ENCODE measurements at regions not wholly inside any gene's neighbourhood (a gene's known extent, or its start where the extent isn't known, plus 50 kb on each side); places are given as distances from the start of the nearest gene placed in this dataset.

GRCh38 chr4:63919636-63920365 is 489.4 kb downstream of the TECRL start:
- in situ Hi-C loops (cut with HindIII; ENCODE audit: low sequenced_read_pairs) = no loop called here
- no peak for DNase-seq (ENCODE audit: low read depth)
- TF ChIP-seq CTCF (IDR thresholded peaks at IDR 0.05; ENCODE audit: low read depth, low read length, missing control alignments) = no peak
- no peak overlapping the region for H3K4me3 ChIP-seq (ENCODE audit: low read depth, low read length)

- in situ Hi-C loops (cut with HindIII; ENCODE audit: low sequenced_read_pairs) = no loop called here
Observed at GRCh38 chr4:63906660-63907183, 502.5 kb downstream of the TECRL start.

GRCh38 chr4:63904201-63904600 is 505.0 kb downstream of the TECRL start:
- in situ Hi-C loops (cut with HindIII; ENCODE audit: low sequenced_read_pairs) = no loop called here
- DNase-seq (ENCODE audit: low read depth) = no peak
- TF ChIP-seq CTCF (IDR thresholded peaks at IDR 0.05; ENCODE audit: low read depth, low read length, missing control alignments) = no peak

More at GRCh38 chr4:63906660-63907183, 502.5 kb downstream of the TECRL start:
- no peak for TF ChIP-seq CTCF (IDR thresholded peaks at IDR 0.05; ENCODE audit: low read depth, low read length, missing control alignments)
- H3K4me3 ChIP-seq (ENCODE audit: low read depth, low read length) = no peak overlapping the region
- no peak for DNase-seq (ENCODE audit: low read depth)

GRCh38 chr4:63901304-63901703 is 507.9 kb downstream of the TECRL start:
- in situ Hi-C loops (cut with HindIII; ENCODE audit: low sequenced_read_pairs) = no loop called here
- DNase-seq (ENCODE audit: low read depth) = no peak
- H3K4me3 ChIP-seq (ENCODE audit: low read depth, low read length) = no peak overlapping the region
- TF ChIP-seq CTCF (IDR thresholded peaks at IDR 0.05; ENCODE audit: low read depth, low read length, missing control alignments) = no peak

More at GRCh38 chr4:63904201-63904600, 505.0 kb downstream of the TECRL start:
- no peak overlapping the region for H3K4me3 ChIP-seq (ENCODE audit: low read depth, low read length)

- in situ Hi-C loops (cut with HindIII; ENCODE audit: low sequenced_read_pairs) = no loop called here
- TF ChIP-seq CTCF (IDR thresholded peaks at IDR 0.05; ENCODE audit: low read depth, low read length, missing control alignments) = no peak
- DNase-seq (ENCODE audit: low read depth) = no peak
- no peak overlapping the region for H3K4me3 ChIP-seq (ENCODE audit: low read depth, low read length)
Observed at GRCh38 chr4:63898961-63899360, 510.3 kb downstream of the TECRL start.

GRCh38 chr4:63894161-63894560 is 515.1 kb downstream of the TECRL start:
- DNase-seq (ENCODE audit: low read depth) = no peak
- no peak overlapping the region for H3K4me3 ChIP-seq (ENCODE audit: low read depth, low read length)
- in situ Hi-C loops (cut with HindIII; ENCODE audit: low sequenced_read_pairs) = no loop called here
- no peak for TF ChIP-seq CTCF (IDR thresholded peaks at IDR 0.05; ENCODE audit: low read depth, low read length, missing control alignments)
